SHP77 (cell line): ENCODE measurements at regions not wholly inside any gene's neighbourhood (a gene's known extent, or its start where the extent isn't known, plus 50 kb on each side); places are given as distances from the start of the nearest gene placed in this dataset.

Experiments
- DNase-seq, 2 experiments: peaks; one replicate each; lab custom pipeline; 2025; lab: John Stamatoyannopoulos, UW

GRCh38 chr7:20021066-20021465 is 196.1 kb downstream of the MACC1 start:
- DNase-seq: no peak

GRCh38 chr7:20019757-20020432 is 197.3 kb downstream of the MACC1 start:
- no peak for DNase-seq

GRCh38 chr7:20016669-20017068 is 200.5 kb downstream of the MACC1 start:
- DNase-seq: no peak

- no peak for DNase-seq
These were observed 203.6 kb downstream of the MACC1 start for GRCh38 chr7:20013536-20013935.

- no peak for DNase-seq
These were observed 205.1 kb downstream of the MACC1 start for GRCh38 chr7:20012100-20012499.

GRCh38 chr7:20010877-20011276 is 206.3 kb downstream of the MACC1 start:
- no peak for DNase-seq

GRCh38 chr7:20007510-20007909 is 209.7 kb downstream of the MACC1 start:
- no peak for DNase-seq

- no peak for DNase-seq
These were observed 212.1 kb downstream of the MACC1 start for GRCh38 chr7:20005081-20005480.

- DNase-seq: no peak
These were observed 217.5 kb downstream of the MACC1 start for GRCh38 chr7:19999681-20000080.

- DNase-seq: no peak
These were observed 218.5 kb upstream of the TMEM196 start for GRCh38 chr7:19991936-19992335.

- no peak for DNase-seq
These were observed 216.5 kb upstream of the TMEM196 start for GRCh38 chr7:19989906-19990305.

GRCh38 chr7:19988860-19989259 is 215.4 kb upstream of the TMEM196 start:
- DNase-seq: no peak

GRCh38 chr7:19984231-19984632 is 210.8 kb upstream of the TMEM196 start:
- peak; percentile 3 to 24 for DNase-seq

- DNase-seq: peak; percentile 6 to 40
These were observed 209.7 kb upstream of the TMEM196 start for GRCh38 chr7:19982841-19983835.

GRCh38 chr7:19973581-19973980 is 200.2 kb upstream of the TMEM196 start:
- no peak for DNase-seq

GRCh38 chr7:19972876-19973275 is 199.5 kb upstream of the TMEM196 start:
- no peak for DNase-seq

- no peak for DNase-seq
These were observed 198.5 kb upstream of the TMEM196 start for GRCh38 chr7:19971956-19972355.

GRCh38 chr7:19970514-19970913 is 197.1 kb upstream of the TMEM196 start:
- no peak for DNase-seq

GRCh38 chr7:19969859-19970493 is 196.6 kb upstream of the TMEM196 start:
- DNase-seq: no peak

- no peak for DNase-seq
These were observed 190.8 kb upstream of the TMEM196 start for GRCh38 chr7:19964246-19964645.

- no peak for DNase-seq
These were observed 190.3 kb upstream of the TMEM196 start for GRCh38 chr7:19963695-19964094.

- no peak for DNase-seq
These were observed 185.0 kb upstream of the TMEM196 start for GRCh38 chr7:19958309-19958896.
